ENCODE measurements at regions not wholly inside any gene's neighbourhood (a gene's known extent, or its start where the extent isn't known, plus 50 kb on each side); places are given as distances from the start of the nearest gene placed in this dataset.
A peak's percentile ranks its signal among the peaks of the same experiment; 100 is the strongest.
"Not testable (repeated sequence)": the region's sequence is repeated elsewhere in the genome, so short reads cannot be mapped to it uniquely, and the experiment has no call there.

DNA sequence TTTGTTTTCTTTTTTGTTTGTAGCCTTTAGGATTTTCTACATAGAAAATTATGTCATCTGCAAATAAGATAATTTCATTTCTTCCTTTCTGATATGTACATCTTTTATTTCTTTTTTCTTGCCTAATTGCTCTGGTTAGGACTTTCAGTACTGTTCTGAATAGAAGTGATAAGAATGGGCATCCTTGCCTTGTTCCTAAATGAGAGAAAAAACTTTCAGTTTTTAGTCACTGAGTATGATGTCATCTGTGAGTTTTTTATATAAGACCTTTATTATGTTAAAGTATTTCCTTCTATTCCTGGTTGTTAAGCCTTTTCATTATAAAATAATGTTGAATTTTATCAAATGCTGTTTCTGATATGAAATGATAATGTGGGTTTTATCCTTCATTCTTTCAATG, 76.0 kb upstream of the SLC35F3 start:
- ChIA-PET SMC1A (ENCODE audit: uncharacterized antibody, unreplicated experiment) (interaction anchor here (0.7 kb wide), 1 partner anchor 465 kb away, joined by 3 read pairs; no protein-coding TSS in a partner anchor), CTCF (interaction anchor here (0.6 kb wide), 1 partner anchor 232 kb away, joined by 3 read pairs; no protein-coding TSS in a partner anchor), POLR2A (no interaction called here), RAD21 (ENCODE audit: unreplicated experiment) (no interaction called here)
- TF ChIP-seq JUNB (IDR thresholded peaks at IDR 0.05), result peak; percentile 65
- TF ChIP-seq EZH2 (IDR thresholded peaks at IDR 0.05; ENCODE audit: borderline replicate concordance, control insufficient read depth, low read depth, low read length), result no peak
- peak; percentile 72 for TF ChIP-seq ATF7 (IDR thresholded peaks at IDR 0.05; ENCODE audit: low read depth)
- no peak for TF ChIP-seq IKZF1 (conservative IDR thresholded peaks at IDR 0.05)
- Histone ChIP-seq H3K9ac (ENCODE audit: control insufficient read depth, insufficient read depth, low read length) (no peak overlapping the region), H3K4me1 (ENCODE audit: control insufficient read depth, insufficient read depth, low read length) (no peaks in the 10 kb centered on the region), H3K79me2 (ENCODE audit: control insufficient read depth, insufficient read depth, low read length) (no peaks in the 10 kb centered on the region), H3K4me2 (ENCODE audit: control insufficient read depth, insufficient read depth) (no peak overlapping the region), H3K9me3 (replicated peaks; ENCODE audit: control insufficient read depth, insufficient read depth, low read length) (no peaks in the 10 kb centered on the region; the same call in 2 of the 3 replicates), H3K36me3 (ENCODE audit: control insufficient read depth in 2 of 2, insufficient read depth in 2 of 2, low read length in 1 of 2) (no peaks in the 10 kb centered on the region), H3K27ac (ENCODE audit: control insufficient read depth, insufficient read depth) (no peak overlapping the region), H4K20me1 (ENCODE audit: control insufficient read depth, insufficient read depth) (no peaks in the 10 kb centered on the region), H3K27me3 (replicated peaks in 1 of 2; ENCODE audit: control insufficient read depth in 2 of 2, insufficient read depth in 2 of 2, low read length in 1 of 2) (no peaks in the 10 kb centered on the region), H2AFZ (ENCODE audit: control insufficient read depth, low read depth, low read length) (no peak overlapping the region), H3K4me3 (no peak overlapping the region)
- FAIRE-seq, result no peak
- ATAC-seq, result no peak
- in situ Hi-C loops (cut with MboI) (no loop called here), intact Hi-C loops (cut with micrococcal nuclease; ENCODE audit: unreplicated experiment) (no loop called here)
- BruUV-seq (replicated peaks), result no TSS peak
- DNase-seq (ENCODE audit: low read depth, low spot score), result no peak

DNA sequence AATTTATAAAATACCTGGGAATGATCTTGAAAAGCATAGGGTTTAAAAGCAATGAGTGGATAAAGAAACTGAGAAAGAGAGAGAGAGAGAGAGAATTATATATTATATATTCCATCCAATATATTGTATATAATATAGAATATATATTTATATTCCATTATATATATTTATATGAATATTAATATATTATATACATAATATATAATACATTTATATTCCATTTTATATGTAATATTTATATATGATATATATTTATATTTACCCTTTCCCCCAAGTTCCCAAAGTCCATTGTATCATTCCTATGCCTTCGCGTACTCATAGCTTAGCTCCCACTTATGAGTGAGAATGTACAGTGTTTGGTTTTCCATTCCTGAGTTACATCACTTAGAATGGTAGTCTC, 69.9 kb upstream of the SLC35F3 start:
- H3K27me3 ChIP-seq (replicated peaks in 1 of 2; ENCODE audit: control insufficient read depth in 2 of 2, insufficient read depth in 2 of 2, low read length in 1 of 2), result no peaks in the 10 kb centered on the region
- no peak overlapping the region for H3K9ac ChIP-seq (ENCODE audit: control insufficient read depth, insufficient read depth, low read length)
- no peak overlapping the region for H3K4me3 ChIP-seq
- POLR2A ChIA-PET, result interaction anchor here (0.6 kb wide), 2 partner anchors 126 to 533 kb away, joined by 3 to 4 read pairs; no protein-coding TSS in a partner anchor
- no peak overlapping the region for H3K27ac ChIP-seq (ENCODE audit: control insufficient read depth, insufficient read depth)
- SMC1A ChIA-PET (ENCODE audit: uncharacterized antibody, unreplicated experiment), result no interaction called here
- no peaks in the 10 kb centered on the region; the same call in 2 of the 3 replicates for H3K9me3 ChIP-seq (replicated peaks; ENCODE audit: control insufficient read depth, insufficient read depth, low read length)
- no peaks in the 10 kb centered on the region for H3K79me2 ChIP-seq (ENCODE audit: control insufficient read depth, insufficient read depth, low read length)
- no TSS peak for BruUV-seq (replicated peaks)
- in situ Hi-C loops (cut with MboI), result no loop called here
- intact Hi-C loops (cut with micrococcal nuclease; ENCODE audit: unreplicated experiment), result no loop called here
- CTCF ChIA-PET, result interaction anchor here (0.6 to 1.1 kb wide), 2 partner anchors 441 to 821 kb away, joined by 3 read pairs; no protein-coding TSS in a partner anchor
- no peak overlapping the region for H2AFZ ChIP-seq (ENCODE audit: control insufficient read depth, low read depth, low read length)
- 98% methylated on average over 2 of the region's 2 CpGs for WGBS (ENCODE audit: insufficient coverage, insufficient replicate concordance, low lambda C conversion rate, missing lambda C conversion rate)
- DNase-seq (ENCODE audit: low read depth, low spot score) (no peak), FAIRE-seq (no peak), ATAC-seq (no peak)
- no peak overlapping the region for H3K4me2 ChIP-seq (ENCODE audit: control insufficient read depth, insufficient read depth)
- no peaks in the 10 kb centered on the region for H3K36me3 ChIP-seq (ENCODE audit: control insufficient read depth in 2 of 2, insufficient read depth in 2 of 2, low read length in 1 of 2)
- no peaks in the 10 kb centered on the region for H3K4me1 ChIP-seq (ENCODE audit: control insufficient read depth, insufficient read depth, low read length)
- RAD21 ChIA-PET (ENCODE audit: unreplicated experiment), result no interaction called here
- TF ChIP-seq MXI1 (IDR thresholded peaks at IDR 0.05; ENCODE audit: low read depth, low read length) (no peak), MTA3 (IDR thresholded peaks at IDR 0.05; ENCODE audit: borderline replicate concordance, low read length) (no peak), ETV6 (conservative IDR thresholded peaks at IDR 0.05 in 1 of 2, IDR thresholded peaks at IDR 0.05 in 1 of 2; ENCODE audit: borderline replicate concordance in 1 of 2, low read depth in 1 of 2) (no peak)
- H4K20me1 ChIP-seq (ENCODE audit: control insufficient read depth, insufficient read depth), result no peaks in the 10 kb centered on the region

DNA sequence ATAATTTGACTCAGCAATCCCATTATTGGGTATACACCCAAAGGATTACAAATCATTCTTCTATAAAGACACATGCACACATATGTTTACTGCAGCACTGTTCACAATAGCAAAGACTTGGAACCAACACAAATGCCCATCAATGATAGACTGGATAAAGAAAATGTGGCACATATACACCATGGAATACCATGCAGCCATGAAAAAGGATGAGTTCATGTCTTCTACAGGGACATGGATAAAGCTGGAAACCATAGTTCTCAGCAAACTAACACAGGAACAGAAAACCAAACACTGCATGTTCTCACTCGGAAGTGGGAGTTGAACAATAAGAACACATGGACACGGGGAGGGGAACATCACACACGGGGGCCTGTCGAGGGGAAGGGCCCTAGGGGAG, 66.3 kb upstream of the SLC35F3 start:
- H3K9me3 ChIP-seq (replicated peaks; ENCODE audit: control insufficient read depth, insufficient read depth, low read length); POLR2A ChIA-PET; H3K9ac ChIP-seq (ENCODE audit: control insufficient read depth, insufficient read depth, low read length); H2AFZ ChIP-seq (ENCODE audit: control insufficient read depth, low read depth, low read length); BruUV-seq (replicated peaks); RAD21 ChIA-PET (ENCODE audit: unreplicated experiment); H3K4me2 ChIP-seq (ENCODE audit: control insufficient read depth, insufficient read depth); H3K27me3 ChIP-seq (replicated peaks in 1 of 2; ENCODE audit: control insufficient read depth in 2 of 2, insufficient read depth in 2 of 2, low read length in 1 of 2); H3K4me1 ChIP-seq (ENCODE audit: control insufficient read depth, insufficient read depth, low read length); ATAC-seq; H3K4me3 ChIP-seq; intact Hi-C loops (cut with micrococcal nuclease; ENCODE audit: unreplicated experiment); H3K27ac ChIP-seq (ENCODE audit: control insufficient read depth, insufficient read depth); H3K79me2 ChIP-seq (ENCODE audit: control insufficient read depth, insufficient read depth, low read length); FAIRE-seq; DNase-seq (ENCODE audit: low read depth, low spot score); in situ Hi-C loops (cut with MboI); H4K20me1 ChIP-seq (ENCODE audit: control insufficient read depth, insufficient read depth); H3K36me3 ChIP-seq (ENCODE audit: control insufficient read depth in 2 of 2, insufficient read depth in 2 of 2, low read length in 1 of 2): not testable (repeated sequence)
- ChIA-PET CTCF (interaction anchor here (1.2 kb wide), 1 partner anchor 57 kb away, joined by 3 read pairs; no protein-coding TSS in a partner anchor), SMC1A (ENCODE audit: uncharacterized antibody, unreplicated experiment) (interaction anchor here (1.3 kb wide), 1 partner anchor 69 kb away, joined by 3 read pairs; no protein-coding TSS in a partner anchor)
- 65% methylated on average over 3 of the region's 4 CpGs for WGBS (ENCODE audit: insufficient coverage, insufficient replicate concordance, low lambda C conversion rate, missing lambda C conversion rate)

Measured in GM12878 (cell line).